ENCODE measurements at regions not wholly inside any gene's neighbourhood (a gene's known extent, or its start where the extent isn't known, plus 50 kb on each side); places are given as distances from the start of the nearest gene placed in this dataset.

DNA sequence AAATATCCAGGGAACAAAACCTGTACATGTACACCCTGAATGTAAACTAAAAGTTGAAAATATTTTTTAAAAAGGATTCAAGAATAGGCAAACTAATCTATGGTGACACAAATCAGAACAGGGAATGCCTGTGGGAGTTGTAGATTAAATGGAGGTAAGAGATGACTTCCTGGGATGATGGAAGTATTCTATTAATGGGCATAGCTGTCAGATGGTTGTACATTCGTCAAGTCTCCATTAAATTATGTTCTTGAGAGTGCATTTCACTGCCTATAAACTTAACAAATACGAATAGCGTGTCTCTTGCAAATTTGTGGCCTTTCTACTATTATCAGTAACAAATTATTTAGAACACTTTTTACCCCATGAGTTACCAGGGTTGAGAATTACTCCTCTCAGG is 207.0 kb downstream of the HNMT start:
- TF ChIP-seq EZH2 (IDR thresholded peaks at IDR 0.05) (no peak), POLR2AphosphoS5 (IDR thresholded peaks at IDR 0.05; ENCODE audit: borderline replicate concordance, low read depth, low read length) (no peak), FOXP2 (optimal IDR thresholded peaks at IDR 0.05; ENCODE audit: control extremely low read depth, extremely low read length, insufficient read depth) (no peak)

All from SK-N-MC (cell line).